Tibial nerve (tissue), 4 donors: ENCODE measurements at regions not wholly inside any gene's neighbourhood (a gene's known extent, or its start where the extent isn't known, plus 50 kb on each side); places are given as distances from the start of the nearest gene placed in this dataset.

Source experiments
- DNase-seq, 2 donors: peaks; one replicate each; pipeline ENCODE4 v3.0.0-alpha.2; 2019; ENCODE audit warnings: low spot score in 2 of 2
- H3K27ac ChIP-seq, 4 donors: fragments of 200-600 bp; sonication (generic) in 3 of 4; one replicate each; pipeline ENCODE4 v1.5.1; 2017 to 2019; ENCODE audit warnings: mild to moderate bottlenecking in 1 of 4
- H3K27me3 ChIP-seq, 2 donors: fragments of 200-600 bp; sonication (generic) in 1 of 2; one replicate each; pipeline versions ENCODE4 v1.5.1 to v1.6.0; 2017 to 2019
- H3K36me3 ChIP-seq, 3 donors: fragments of 200-600 bp; sonication (generic); one replicate each; pipeline ENCODE4 v1.5.1; 2018 to 2019
- H3K4me1 ChIP-seq, 4 donors: fragments of 200-600 bp; sonication (generic) in 3 of 4; one replicate each; pipeline ENCODE4 v1.5.1; 2017 to 2019
- H3K4me3 ChIP-seq, 4 donors: fragments of 200-600 bp; sonication (generic) in 3 of 4; one replicate each; pipeline ENCODE4 v1.5.1; 2017 to 2019; ENCODE audit warnings: mild to moderate bottlenecking in 1 of 4, moderate library complexity in 1 of 4
- H3K9me3 ChIP-seq, 4 donors: fragments of 200-600 bp; sonication (generic) in 3 of 4; one replicate each; pipeline ENCODE4 v1.5.1; 2017 to 2019
- EP300 ChIP-seq, 2 donors: sonication (generic); formaldehyde crosslinking; IDR thresholded peaks; one replicate each; pipeline ENCODE4 v1.6.1; 2017; ENCODE audit warnings: antibody characterized with exemption in 2 of 2, mild to moderate bottlenecking in 1 of 2
- POLR2A ChIP-seq, 2 donors: fragments of 450-650 bp; IDR thresholded peaks; one replicate each; pipeline ENCODE4 v1.6.1; 2017; ENCODE audit warnings: antibody characterized with exemption in 2 of 2, mild to moderate bottlenecking in 2 of 2, moderate library complexity in 2 of 2
- WGBS, 2 donors: methylation state at CpG; one replicate each; pipeline ENCODE4 v1.1.5; 2018; 5-methylcytosine and 5-hydroxymethylcytosine counted together
- TF ChIP-seq, protein P1 (sequence below), 5 experiments: fragments of 200-600 bp in 3 of 5; fragments of 450-650 bp in 2 of 5; sonication (generic) in 3 of 5; IDR thresholded peaks; one replicate each; pipeline ENCODE4 v1.5.1; 2016 to 2019; ENCODE audit warnings: antibody characterized with exemption in 5 of 5, mild to moderate bottlenecking in 3 of 5, moderate library complexity in 2 of 5

DNA sequence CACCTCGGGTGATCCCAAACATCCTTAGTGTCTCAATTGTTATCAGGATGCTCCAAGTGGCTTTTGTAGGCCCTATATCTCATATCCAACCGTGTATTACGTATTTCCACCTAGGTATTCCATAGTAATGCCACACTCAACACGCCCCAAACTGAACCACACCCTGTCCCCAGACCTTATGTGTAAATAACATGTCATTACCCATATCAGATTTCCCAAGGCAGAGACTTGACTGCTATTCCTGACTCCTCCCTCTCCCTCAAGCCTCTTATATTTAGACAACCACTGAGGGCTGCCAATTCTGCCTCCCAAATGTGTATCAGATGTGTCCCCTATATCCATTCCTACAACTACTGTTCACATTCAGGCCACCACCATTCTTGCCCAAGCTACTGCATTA is 132.8 kb upstream of the NCAM1 start:
- TF ChIP-seq, protein P1, sequence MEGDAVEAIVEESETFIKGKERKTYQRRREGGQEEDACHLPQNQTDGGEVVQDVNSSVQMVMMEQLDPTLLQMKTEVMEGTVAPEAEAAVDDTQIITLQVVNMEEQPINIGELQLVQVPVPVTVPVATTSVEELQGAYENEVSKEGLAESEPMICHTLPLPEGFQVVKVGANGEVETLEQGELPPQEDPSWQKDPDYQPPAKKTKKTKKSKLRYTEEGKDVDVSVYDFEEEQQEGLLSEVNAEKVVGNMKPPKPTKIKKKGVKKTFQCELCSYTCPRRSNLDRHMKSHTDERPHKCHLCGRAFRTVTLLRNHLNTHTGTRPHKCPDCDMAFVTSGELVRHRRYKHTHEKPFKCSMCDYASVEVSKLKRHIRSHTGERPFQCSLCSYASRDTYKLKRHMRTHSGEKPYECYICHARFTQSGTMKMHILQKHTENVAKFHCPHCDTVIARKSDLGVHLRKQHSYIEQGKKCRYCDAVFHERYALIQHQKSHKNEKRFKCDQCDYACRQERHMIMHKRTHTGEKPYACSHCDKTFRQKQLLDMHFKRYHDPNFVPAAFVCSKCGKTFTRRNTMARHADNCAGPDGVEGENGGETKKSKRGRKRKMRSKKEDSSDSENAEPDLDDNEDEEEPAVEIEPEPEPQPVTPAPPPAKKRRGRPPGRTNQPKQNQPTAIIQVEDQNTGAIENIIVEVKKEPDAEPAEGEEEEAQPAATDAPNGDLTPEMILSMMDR (IDR thresholded peaks at IDR 0.05): no peak
- no peak for TF ChIP-seq POLR2A (IDR thresholded peaks at IDR 0.05)
- TF ChIP-seq EP300 (IDR thresholded peaks at IDR 0.05): no peak
- no peaks in the 10 kb centered on the region for H3K4me1 ChIP-seq
- 87 to 93% methylated on average over 4 of the region's 4 CpGs for WGBS, 2 donors
- H3K4me3 ChIP-seq: no peak overlapping the region
- no peak for DNase-seq
- H3K9me3 ChIP-seq: peaks cover 0 to 8% (median 0%) of the 10 kb centered on the region in 4 donors
- H3K27ac ChIP-seq: no peak overlapping the region
- no peaks in the 10 kb centered on the region for H3K27me3 ChIP-seq
- H3K36me3 ChIP-seq: no peaks in the 10 kb centered on the region

- no peak for DNase-seq
- Histone ChIP-seq H3K4me1 (peaks cover 0 to 13% (median 0%) of the 10 kb centered on the region in 4 donors), H3K9me3 (peaks cover 0 to 3% (median 0%) of the 10 kb centered on the region in 4 donors), H3K27me3 (no peaks in the 10 kb centered on the region), H3K27ac (no peak overlapping the region), H3K36me3 (no peaks in the 10 kb centered on the region), H3K4me3 (no peak overlapping the region)
- TF ChIP-seq POLR2A (IDR thresholded peaks at IDR 0.05): no peak
- TF ChIP-seq, protein P1 (IDR thresholded peaks at IDR 0.05): no peak
- no peak for TF ChIP-seq EP300 (IDR thresholded peaks at IDR 0.05)
- 69 to 73% methylated on average over 6 of the region's 6 CpGs for WGBS, 2 donors
Observed at GRCh38 chr11:112829971-112830654, 131.1 kb upstream of the NCAM1 start.

DNA sequence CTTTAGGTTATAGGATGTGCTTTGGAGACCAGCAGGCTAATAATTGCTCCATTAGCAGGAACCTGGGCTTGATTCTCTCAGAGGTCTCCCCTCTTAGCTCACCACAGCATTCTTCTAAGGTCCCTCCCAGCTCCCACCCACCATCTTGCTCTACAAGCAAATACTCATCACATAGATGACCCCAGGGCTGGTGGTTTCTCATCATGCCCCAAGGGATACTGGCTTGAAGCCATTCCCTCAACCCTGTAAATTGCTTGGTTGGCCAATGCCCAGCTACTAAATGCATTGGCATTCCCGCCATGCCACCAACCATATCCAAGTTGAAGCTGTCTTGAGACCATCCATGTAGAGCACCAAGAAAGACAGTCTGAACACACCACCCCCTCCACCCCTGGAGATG is 130.2 kb upstream of the NCAM1 start:
- 86 to 100% methylated on average over 1 of the region's 1 CpG for WGBS, 2 donors
- Histone ChIP-seq H3K36me3 (no peaks in the 10 kb centered on the region), H3K4me1 (peaks cover 0 to 22% (median 4%) of the 10 kb centered on the region in 4 donors)

DNA sequence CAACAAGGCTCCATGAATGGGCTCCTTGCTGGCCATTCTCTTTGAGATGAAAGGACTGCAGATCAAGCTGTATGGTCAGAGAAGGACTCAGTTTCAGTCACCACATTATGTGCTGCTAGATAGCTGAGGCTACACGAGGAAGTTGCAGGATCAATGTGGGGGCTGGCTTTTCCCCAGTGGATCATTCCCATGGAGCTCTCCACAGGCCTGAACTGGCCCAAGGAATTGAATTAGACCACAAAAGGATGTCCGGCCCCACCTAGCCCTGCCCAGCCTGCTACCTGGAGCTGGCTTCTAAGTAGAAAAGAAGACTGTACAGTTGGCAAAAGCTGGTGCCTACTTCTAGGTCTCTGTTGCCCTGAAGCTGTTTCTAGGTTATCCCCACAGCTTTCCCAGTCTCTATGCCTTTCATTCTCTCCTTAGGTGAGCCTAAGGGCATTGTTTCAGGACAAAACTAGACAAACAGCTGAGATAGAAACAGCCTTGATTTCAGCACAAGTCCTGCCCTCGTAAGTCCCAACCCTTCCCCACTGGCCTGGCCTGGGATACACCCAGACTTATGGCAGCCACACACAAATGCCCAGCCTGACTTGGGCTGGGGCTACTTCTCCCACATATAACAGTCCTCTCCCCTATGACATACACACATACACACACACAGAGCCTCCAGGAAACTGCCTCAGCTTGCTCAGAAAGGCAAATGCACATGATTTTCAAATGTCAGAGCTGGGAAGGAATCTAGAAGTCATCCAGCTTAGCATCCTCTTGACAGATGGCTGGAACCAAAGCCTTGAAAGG is 129.1 kb upstream of the NCAM1 start:
- no peak overlapping the region for H3K4me3 ChIP-seq
- no peaks in the 10 kb centered on the region for H3K36me3 ChIP-seq
- peaks cover 0 to 32% (median 10%) of the 10 kb centered on the region in 4 donors for H3K4me1 ChIP-seq
- no peak overlapping the region for H3K27ac ChIP-seq
- 76 to 81% methylated on average over 3 of the region's 3 CpGs for WGBS, 2 donors
- no peak for DNase-seq
- TF ChIP-seq POLR2A (IDR thresholded peaks at IDR 0.05) (no peak), EP300 (IDR thresholded peaks at IDR 0.05) (no peak)
- TF ChIP-seq, protein P1 (IDR thresholded peaks at IDR 0.05): no peak
- H3K9me3 ChIP-seq: peaks cover 0 to 3% (median 0%) of the 10 kb centered on the region in 4 donors
- no peaks in the 10 kb centered on the region for H3K27me3 ChIP-seq

More for the DNA sequence above, 130.2 kb upstream of the NCAM1 start:
- H3K9me3 ChIP-seq: peaks cover 0 to 3% (median 0%) of the 10 kb centered on the region in 4 donors
- H3K27ac ChIP-seq: no peak overlapping the region
- no peaks in the 10 kb centered on the region for H3K27me3 ChIP-seq
- TF ChIP-seq EP300 (IDR thresholded peaks at IDR 0.05): no peak
- TF ChIP-seq, protein P1 (IDR thresholded peaks at IDR 0.05): no peak
- no peak for TF ChIP-seq POLR2A (IDR thresholded peaks at IDR 0.05)
- no peak for DNase-seq
- H3K4me3 ChIP-seq: no peak overlapping the region

GRCh38 chr11:112834277-112834755 is 126.9 kb upstream of the NCAM1 start:
- H3K27me3 ChIP-seq: no peaks in the 10 kb centered on the region
- H3K27ac ChIP-seq: peak overlapping the region in 1 of 4 donors; percentile 46
- no peak for DNase-seq
- H3K4me3 ChIP-seq: no peak overlapping the region
- H3K4me1 ChIP-seq: peaks cover 0 to 32% (median 10%) of the 10 kb centered on the region in 4 donors
- no peaks in the 10 kb centered on the region for H3K9me3 ChIP-seq
- WGBS, 2 donors: 22 to 44% methylated on average over 5 of the region's 5 CpGs
- TF ChIP-seq EP300 (IDR thresholded peaks at IDR 0.05) (peak; percentile 14 to 69), POLR2A (IDR thresholded peaks at IDR 0.05) (no peak)
- TF ChIP-seq, protein P1 (IDR thresholded peaks at IDR 0.05): no peak
- H3K36me3 ChIP-seq: no peaks in the 10 kb centered on the region
